Spleen (tissue), 11 donors: ENCODE measurements at regions not wholly inside any gene's neighbourhood (a gene's known extent, or its start where the extent isn't known, plus 50 kb on each side); places are given as distances from the start of the nearest gene placed in this dataset.

Experiments used
- DNase-seq: peaks from one replicate; pipeline ENCODE4 v3.0.0-alpha.2; 2020
- H3K27ac ChIP-seq, 8 donors: fragments of 200-600 bp; sonication (generic) in 7 of 8; 1 replicate in 4 of 8; 2 replicates in 4 of 8; pipeline versions ENCODE4 v1.5.0 to v1.8.0; 2016 to 2021; ENCODE audit warnings: inconsistent platforms in 4 of 8, mild to moderate bottlenecking in 4 of 8, moderate library complexity in 1 of 8
- H3K27me3 ChIP-seq, 7 donors: fragments of 200-600 bp; sonication (generic) in 6 of 7; replicated peaks in 1 of 7; 1 replicate in 4 of 7; 2 replicates in 3 of 7; pipeline versions ENCODE4 v1.5.0 to v1.8.0; 2016 to 2021; ENCODE audit warnings: inconsistent platforms in 3 of 7, mild to moderate bottlenecking in 1 of 7
- H3K36me3 ChIP-seq, 6 donors: fragments of 200-600 bp; sonication (generic) in 5 of 6; 1 replicate in 4 of 6; 2 replicates in 2 of 6; pipeline versions ENCODE4 v1.5.0 to v1.8.0; 2016 to 2021; ENCODE audit warnings: inconsistent platforms in 2 of 6
- H3K4me1 ChIP-seq, 6 donors: fragments of 200-600 bp; sonication (generic) in 5 of 6; 1 replicate in 3 of 6; 2 replicates in 3 of 6; pipeline versions ENCODE4 v1.5.0 to v1.8.0; 2016 to 2021; ENCODE audit warnings: inconsistent platforms in 3 of 6
- H3K4me3 ChIP-seq, 8 donors: fragments of 200-600 bp; sonication (generic) in 7 of 8; 1 replicate in 4 of 8; 2 replicates in 4 of 8; pipeline versions ENCODE4 v1.5.0 to v1.8.0; 2016 to 2021; ENCODE audit warnings: inconsistent platforms in 4 of 8, mild to moderate bottlenecking in 4 of 8, moderate library complexity in 2 of 8
- H3K9me3 ChIP-seq, 8 donors: fragments of 200-600 bp; sonication (generic) in 7 of 8; 1 replicate in 4 of 8; 2 replicates in 4 of 8; pipeline versions ENCODE4 v1.5.0 to v1.8.0; 2016 to 2021; ENCODE audit warnings: inconsistent platforms in 4 of 8
- POLR2A ChIP-seq, 3 donors: fragments of 450-650 bp; IDR thresholded peaks; one replicate each; pipeline ENCODE4 v1.5.1; 2017; ENCODE audit warnings: antibody characterized with exemption in 3 of 3, mild to moderate bottlenecking in 1 of 3
- POLR2AphosphoS5 ChIP-seq, 3 donors: sonication (generic); formaldehyde crosslinking; IDR thresholded peaks; one replicate each; pipeline ENCODE4 v1.5.1; 2017; ENCODE audit warnings: antibody characterized with exemption in 3 of 3
- WGBS, 5 donors: extraction: QIAGEN DNeasy Blood & Tissue Kit in 3 of 5; methylation state at CpG; one replicate each; pipeline versions ENCODE4 v1.1.5 to v1.1.7; 2013 to 2018; 5-methylcytosine and 5-hydroxymethylcytosine counted together
- intact Hi-C: fragments of 100-400 bp; cut with DNase I; formaldehyde crosslinking; loops from one replicate; pipeline ENCODE4 v1.15.0; 2023; ENCODE audit warnings: low total_unique reads
- TF ChIP-seq, protein P1 (sequence below), 11 experiments: fragments of 200-600 bp in 7 of 11; fragments of 450-650 bp in 4 of 11; sonication (generic) in 4 of 11; IDR thresholded peaks in 8 of 11; conservative IDR thresholded peaks in 3 of 11; 1 replicate in 7 of 11; 2 replicates in 4 of 11; pipeline versions ENCODE4 v1.4.0 to v1.8.0; 2016 to 2021; ENCODE audit warnings: antibody characterized with exemption in 11 of 11, inconsistent platforms in 4 of 11, mild to moderate bottlenecking in 1 of 11
- donor health status: healthy with polysubstance abuse.
- donor health status: DM: no; HTN: no; CAD: no; lungs with moderate emphysema.
- donor health status: DM: no; HTN: no; CAD: no.
- donor health status: Bipolar disorder and iron deficiency.
- donor health status: healthy.
- donor health status: DM: no; HTN: no; CAD: no.
- donor health status: DM: yes; HTN: yes; CAD: no.

DNA sequence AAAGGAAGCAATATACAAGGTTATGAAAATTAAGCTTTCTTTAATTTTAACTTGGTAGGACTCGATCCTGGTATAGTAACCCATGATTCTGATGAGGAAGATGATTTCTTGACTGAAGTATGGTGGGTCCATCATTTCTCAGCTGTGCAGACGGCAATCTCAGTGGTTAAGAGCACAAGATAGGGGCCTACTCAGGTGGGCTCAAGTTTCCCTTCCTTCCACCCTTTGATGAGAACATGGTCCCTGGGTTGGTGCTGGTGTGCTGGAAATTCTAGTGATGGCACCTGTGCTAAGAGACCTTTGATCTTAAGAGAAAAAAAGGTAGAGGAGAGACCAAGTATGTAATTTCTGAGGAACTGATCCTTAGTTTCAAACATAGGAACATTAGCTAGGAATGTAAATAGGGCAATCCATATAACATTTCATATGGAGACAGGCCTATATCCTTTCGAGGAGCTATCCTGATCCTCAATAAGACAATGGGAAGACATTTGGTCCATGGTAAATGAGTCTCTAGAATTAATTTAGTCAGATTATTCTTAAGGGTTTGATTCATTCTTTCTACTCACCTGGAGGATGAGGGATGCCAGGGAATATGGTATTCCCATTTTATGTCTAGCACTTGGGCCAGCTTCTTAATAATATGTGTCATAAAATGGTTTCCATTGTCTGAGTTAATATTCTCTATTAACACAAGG, 104.5 kb upstream of the NECTIN3 start:
- Histone ChIP-seq H3K4me1 (no peaks in the 10 kb centered on the region), H3K36me3 (no peaks in the 10 kb centered on the region), H3K4me3 (no peak overlapping the region), H3K27me3 (no peaks in the 10 kb centered on the region), H3K27ac (no peak overlapping the region), H3K9me3 (peaks cover 0 to 59% (median 36%) of the 10 kb centered on the region in 8 donors)
- 85 to 91% (median 87%) methylated on average over 3 of the region's 3 CpGs for WGBS, 5 donors
- intact Hi-C loops, result no loop called here
- TF ChIP-seq POLR2A (IDR thresholded peaks at IDR 0.05) (no peak), POLR2AphosphoS5 (IDR thresholded peaks at IDR 0.05) (no peak)
- TF ChIP-seq, protein P1, sequence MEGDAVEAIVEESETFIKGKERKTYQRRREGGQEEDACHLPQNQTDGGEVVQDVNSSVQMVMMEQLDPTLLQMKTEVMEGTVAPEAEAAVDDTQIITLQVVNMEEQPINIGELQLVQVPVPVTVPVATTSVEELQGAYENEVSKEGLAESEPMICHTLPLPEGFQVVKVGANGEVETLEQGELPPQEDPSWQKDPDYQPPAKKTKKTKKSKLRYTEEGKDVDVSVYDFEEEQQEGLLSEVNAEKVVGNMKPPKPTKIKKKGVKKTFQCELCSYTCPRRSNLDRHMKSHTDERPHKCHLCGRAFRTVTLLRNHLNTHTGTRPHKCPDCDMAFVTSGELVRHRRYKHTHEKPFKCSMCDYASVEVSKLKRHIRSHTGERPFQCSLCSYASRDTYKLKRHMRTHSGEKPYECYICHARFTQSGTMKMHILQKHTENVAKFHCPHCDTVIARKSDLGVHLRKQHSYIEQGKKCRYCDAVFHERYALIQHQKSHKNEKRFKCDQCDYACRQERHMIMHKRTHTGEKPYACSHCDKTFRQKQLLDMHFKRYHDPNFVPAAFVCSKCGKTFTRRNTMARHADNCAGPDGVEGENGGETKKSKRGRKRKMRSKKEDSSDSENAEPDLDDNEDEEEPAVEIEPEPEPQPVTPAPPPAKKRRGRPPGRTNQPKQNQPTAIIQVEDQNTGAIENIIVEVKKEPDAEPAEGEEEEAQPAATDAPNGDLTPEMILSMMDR (IDR thresholded peaks at IDR 0.05 in 8 of 11, conservative IDR thresholded peaks at IDR 0.05 in 3 of 11), result no peak
- no peak for DNase-seq

DNA sequence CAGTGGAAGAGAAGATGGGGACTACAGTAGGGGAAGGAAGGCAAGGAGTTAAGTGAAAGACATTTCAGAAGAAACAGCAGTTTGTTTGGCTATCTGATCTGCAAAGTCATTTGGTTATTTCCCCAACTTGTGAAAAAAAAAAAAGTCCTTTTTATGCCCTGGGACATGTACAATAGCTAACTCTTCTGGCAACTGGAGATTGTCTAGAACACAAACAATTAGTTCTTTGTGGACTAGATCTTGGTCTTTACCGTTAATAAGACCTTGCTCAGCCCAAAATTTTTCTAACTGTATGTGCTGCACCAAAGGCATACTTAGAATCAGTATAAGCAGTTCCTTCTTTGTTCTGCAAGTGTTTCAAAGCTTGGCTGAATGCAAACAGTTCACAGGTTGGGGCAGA, 103.5 kb upstream of the NECTIN3 start:
- TF ChIP-seq, protein P1 (IDR thresholded peaks at IDR 0.05 in 8 of 11, conservative IDR thresholded peaks at IDR 0.05 in 3 of 11), result no peak
- TF ChIP-seq POLR2A (IDR thresholded peaks at IDR 0.05) (no peak), POLR2AphosphoS5 (IDR thresholded peaks at IDR 0.05) (no peak)
- no peak overlapping the region for H3K4me3 ChIP-seq
- 57 to 72% (median 71%) methylated on average over 1 of the region's 1 CpG for WGBS, 5 donors
- peaks cover 0 to 50% (median 30%) of the 10 kb centered on the region in 8 donors for H3K9me3 ChIP-seq
- no peak overlapping the region for H3K27ac ChIP-seq
- no peak for DNase-seq
- intact Hi-C loops, result no loop called here
- H3K27me3 ChIP-seq, result no peaks in the 10 kb centered on the region
- H3K36me3 ChIP-seq, result no peaks in the 10 kb centered on the region
- H3K4me1 ChIP-seq, result no peaks in the 10 kb centered on the region

DNA sequence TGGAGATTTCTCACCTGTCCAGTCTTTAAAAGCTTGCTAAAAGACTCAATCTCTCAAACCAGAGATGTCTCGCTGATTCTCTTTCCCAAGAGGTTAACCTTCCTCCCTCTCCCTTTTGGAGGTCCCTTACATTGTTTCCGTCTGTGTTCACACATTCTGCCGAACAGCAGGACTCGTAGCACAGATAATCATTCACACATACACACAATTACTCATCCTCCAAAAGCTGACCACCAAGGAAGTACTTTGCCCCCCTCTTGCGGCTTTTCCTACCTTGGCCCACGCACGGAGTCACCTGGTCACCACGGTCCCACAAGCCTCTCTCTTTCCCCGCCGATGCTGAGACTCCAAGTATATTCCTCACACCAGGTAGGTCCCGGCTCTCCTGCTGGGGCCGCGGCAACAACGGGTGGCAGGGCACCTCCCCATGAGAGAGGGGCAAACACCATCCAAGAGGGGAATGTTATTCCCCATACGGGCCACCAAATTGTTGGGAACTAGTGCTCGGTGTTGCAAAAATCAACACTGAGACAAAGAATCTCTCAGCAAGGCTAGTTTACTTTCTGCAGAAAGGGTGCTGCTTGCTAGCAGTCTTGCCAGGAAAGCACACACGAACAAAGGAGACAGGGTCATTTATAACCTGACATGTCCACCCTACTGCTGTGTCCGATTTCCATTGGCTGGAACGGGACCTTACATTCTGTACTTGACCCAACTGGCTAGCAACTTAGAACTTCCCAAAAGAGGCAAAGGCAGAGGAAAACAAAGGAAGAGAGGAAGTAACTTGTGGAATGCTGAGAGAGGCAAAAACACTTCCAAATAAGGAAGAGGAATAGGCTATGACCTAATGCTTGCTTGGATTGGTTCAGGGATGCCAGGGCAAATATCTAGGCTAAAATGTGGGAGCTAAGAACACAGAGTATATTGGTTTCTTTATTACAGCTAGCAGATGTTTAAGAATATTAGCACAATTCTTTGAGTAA, 102.1 kb upstream of the NECTIN3 start:
- H3K36me3 ChIP-seq, result no peaks in the 10 kb centered on the region
- no peaks in the 10 kb centered on the region for H3K4me1 ChIP-seq
- intact Hi-C loops, result no loop called here
- peak; percentile 64 for DNase-seq
- no peak overlapping the region for H3K4me3 ChIP-seq
- TF ChIP-seq POLR2A (IDR thresholded peaks at IDR 0.05), result no peak
- no peak for TF ChIP-seq POLR2AphosphoS5 (IDR thresholded peaks at IDR 0.05)
- TF ChIP-seq, protein P1 (IDR thresholded peaks at IDR 0.05 in 8 of 11, conservative IDR thresholded peaks at IDR 0.05 in 3 of 11), result no peak
- 88 to 94% (median 92%) methylated on average over 19 of the region's 19 CpGs for WGBS, 5 donors
- H3K9me3 ChIP-seq, result peaks cover 0 to 36% (median 18%) of the 10 kb centered on the region in 8 donors
- no peak overlapping the region for H3K27ac ChIP-seq
- no peaks in the 10 kb centered on the region for H3K27me3 ChIP-seq
